ENCODE measurements at regions not wholly inside any gene's neighbourhood (a gene's known extent, or its start where the extent isn't known, plus 50 kb on each side); places are given as distances from the start of the nearest gene placed in this dataset.

DNA sequence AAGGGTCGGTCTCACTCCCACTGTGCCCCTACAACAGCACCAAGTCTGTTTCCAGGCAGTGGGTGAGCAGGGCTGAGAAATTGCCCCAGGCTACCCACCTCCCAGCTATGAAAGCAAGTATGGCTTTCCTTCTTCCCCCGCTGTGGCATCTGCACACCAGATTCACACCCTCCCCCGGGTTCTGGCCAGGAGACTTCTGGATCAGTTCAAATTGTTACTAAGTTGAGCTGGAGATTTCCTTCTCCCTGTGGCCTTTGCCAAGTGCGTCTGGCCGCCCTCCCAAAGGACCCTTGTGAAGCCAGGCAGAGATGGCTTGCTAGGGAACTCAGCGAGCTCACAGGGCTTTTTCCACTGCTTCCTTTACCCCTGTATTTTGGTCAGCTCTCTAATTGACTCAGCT is 555.4 kb downstream of the SH2D4B start (continued):
- TF ChIP-seq CBX5 (IDR thresholded peaks at IDR 0.05; ENCODE audit: low read depth, low read length) = no peak

DNA sequence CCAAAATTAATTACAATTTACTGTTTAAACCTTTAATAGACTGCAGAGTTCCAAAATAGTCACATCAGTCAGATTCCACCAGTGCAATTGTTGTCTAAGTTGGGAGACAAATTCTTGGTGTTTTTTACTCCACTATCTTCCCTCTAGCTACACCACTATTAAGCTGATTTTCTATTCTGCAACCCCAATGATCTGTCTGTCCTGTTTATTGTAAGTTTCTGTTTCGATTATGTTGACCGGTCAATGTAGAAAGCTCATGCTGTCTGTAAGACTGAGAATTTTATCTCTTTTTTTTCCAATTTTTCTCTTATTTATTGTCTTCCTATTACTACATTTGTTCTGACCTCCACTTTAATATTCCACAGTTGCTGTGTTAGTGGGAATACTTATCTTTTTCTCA is 557.5 kb downstream of the SH2D4B start:
- Histone ChIP-seq H4K8ac (ENCODE audit: extremely low read depth, insufficient read depth, low read length) (no peak overlapping the region), H2BK5ac (ENCODE audit: low read depth, low read length) (no peak overlapping the region), H4K91ac (replicated peaks; ENCODE audit: insufficient read length, low read length) (no peak overlapping the region), H3K23ac (ENCODE audit: insufficient read length) (no peak overlapping the region), H2BK15ac (ENCODE audit: low read length) (no peak overlapping the region), H2BK12ac (ENCODE audit: low read depth, low read length) (no peak overlapping the region), H2AFZ (ENCODE audit: low read length) (no peak overlapping the region), H3K36me3 (ENCODE audit: control insufficient read depth in 2 of 4, insufficient read depth in 4 of 4, low read length in 3 of 4) (no peaks in the 10 kb centered on the region), H3K27ac (ENCODE audit: low read depth, low read length) (no peak overlapping the region), H4K5ac (ENCODE audit: insufficient read length, low read depth, low read length) (no peak overlapping the region), H3K79me1 (ENCODE audit: low read depth, low read length) (no peaks in the 10 kb centered on the region), H2BK20ac (ENCODE audit: low read length) (no peak overlapping the region), H3K4me2 (ENCODE audit: insufficient read depth in 1 of 2, low read depth in 2 of 2, low read length in 2 of 2) (no peak overlapping the region), H2BK120ac (replicated peaks; ENCODE audit: low read depth, low read length) (no peak overlapping the region), H3K9me3 (ENCODE audit: insufficient read depth in 2 of 2, low read depth in 1 of 2, low read length in 1 of 2) (no peaks in the 10 kb centered on the region), H4K20me1 (replicated peaks in 1 of 2; ENCODE audit: control insufficient read depth in 1 of 2, insufficient read depth in 2 of 2, low read length in 2 of 2) (no peaks in the 10 kb centered on the region), H3K14ac (ENCODE audit: insufficient read length) (no peak overlapping the region), H3K23me2 (ENCODE audit: low read depth, low read length) (no peaks in the 10 kb centered on the region), H3K79me2 (ENCODE audit: control insufficient read depth in 1 of 2, insufficient read depth in 2 of 2, low read length in 2 of 2) (no peaks in the 10 kb centered on the region), H3K4me3 (ENCODE audit: extremely low read depth in 1 of 4, insufficient read depth in 2 of 4, low read depth in 3 of 4, low read length in 4 of 4) (no peak overlapping the region), H3K9ac (replicated peaks in 1 of 4; ENCODE audit: extremely low read depth in 1 of 4, low read depth in 3 of 4, low read length in 3 of 4) (no peak overlapping the region), H3K4ac (replicated peaks; ENCODE audit: insufficient read length, low read depth, low read length) (no peak overlapping the region), H3K27me3 (replicated peaks in 1 of 4; ENCODE audit: control insufficient read depth in 3 of 4, extremely low read depth in 1 of 4, insufficient read depth in 3 of 4, low read length in 3 of 4) (no peaks in the 10 kb centered on the region), H3K56ac (replicated peaks; ENCODE audit: insufficient read length, low read depth, low read length) (no peak overlapping the region), H3K4me1 (replicated peaks in 1 of 4; ENCODE audit: control insufficient read depth in 3 of 4, insufficient read depth in 4 of 4, low read length in 3 of 4) (no peaks in the 10 kb centered on the region), H2AK5ac (ENCODE audit: low read depth, low read length) (no peak overlapping the region), H3K18ac (ENCODE audit: extremely low read depth, low read length) (no peak overlapping the region)
- no peak for FAIRE-seq
- no peak for DNase-seq (ENCODE audit: low read depth in 1 of 2, low spot score in 2 of 2)
- 85% methylated on average over 2 of the region's 2 CpGs; no CpG with 5 or more reads in 1 of the 2 experiments for WGBS, 2 experiments (ENCODE audit: extremely low coverage in 1 of 2, insufficient coverage in 1 of 2, insufficient read length in 1 of 2, insufficient replicate concordance in 2 of 2, low coverage in 1 of 2, low lambda C conversion rate in 2 of 2, missing lambda C conversion rate in 1 of 2)
- ChIA-PET POLR2A (ENCODE audit: partially characterized antibody) (no interaction called here), CTCF (ENCODE audit: partially characterized antibody) (interaction anchor here (0.8 to 1.0 kb wide), 5 partner anchors 11 to 748 kb away, joined by 3 to 4 read pairs (median 3); no protein-coding TSS in a partner anchor)
- no peak for TF ChIP-seq RXRA (IDR thresholded peaks at IDR 0.05; ENCODE audit: insufficient read depth, low read depth, low read length)
